ENCODE measurements at regions not wholly inside any gene's neighbourhood (a gene's known extent, or its start where the extent isn't known, plus 50 kb on each side); places are given as distances from the start of the nearest gene placed in this dataset.

- DNase-seq (ENCODE audit: low read depth): no peak
These were observed 206.8 kb upstream of the NR2F2 start for GRCh38 chr15:96123630-96124187.

GRCh38 chr15:96124436-96124835 lies 206.1 kb upstream of the NR2F2 start:
- DNase-seq (ENCODE audit: low read depth): no peak

- DNase-seq (ENCODE audit: low read depth): peak; percentile 27
These were observed 204.6 kb upstream of the NR2F2 start for GRCh38 chr15:96125721-96126415.

GRCh38 chr15:96126859-96127258 lies 203.6 kb upstream of the NR2F2 start:
- DNase-seq (ENCODE audit: low read depth): no peak

- DNase-seq (ENCODE audit: low read depth): no peak
These were observed 199.8 kb upstream of the NR2F2 start for GRCh38 chr15:96130734-96131133.

GRCh38 chr15:96132126-96132525 lies 198.4 kb upstream of the NR2F2 start:
- no peak for DNase-seq (ENCODE audit: low read depth)

GRCh38 chr15:96135166-96136093 lies 195.1 kb upstream of the NR2F2 start:
- DNase-seq (ENCODE audit: low read depth): peak; percentile 6

- DNase-seq (ENCODE audit: low read depth): no peak
These were observed 191.5 kb upstream of the NR2F2 start for GRCh38 chr15:96138985-96139384.

- DNase-seq (ENCODE audit: low read depth): no peak
These were observed 188.0 kb upstream of the NR2F2 start for GRCh38 chr15:96142498-96142897.

- no peak for DNase-seq (ENCODE audit: low read depth)
These were observed 185.8 kb upstream of the NR2F2 start for GRCh38 chr15:96144734-96145133.

- DNase-seq (ENCODE audit: low read depth): peak; percentile 4
These were observed 183.8 kb upstream of the NR2F2 start for GRCh38 chr15:96146726-96147125.

- no peak for DNase-seq (ENCODE audit: low read depth)
These were observed 183.2 kb upstream of the NR2F2 start for GRCh38 chr15:96147267-96147666.

- DNase-seq (ENCODE audit: low read depth): peak; percentile 12
These were observed 180.2 kb upstream of the NR2F2 start for GRCh38 chr15:96150254-96150653.

- peak; percentile 78 for DNase-seq (ENCODE audit: low read depth)
These were observed 178.8 kb upstream of the NR2F2 start for GRCh38 chr15:96151749-96152148.

- no peak for DNase-seq (ENCODE audit: low read depth)
These were observed 176.6 kb upstream of the NR2F2 start for GRCh38 chr15:96153929-96154328.

- no peak for DNase-seq (ENCODE audit: low read depth)
These were observed 171.6 kb upstream of the NR2F2 start for GRCh38 chr15:96158938-96159337.

- DNase-seq (ENCODE audit: low read depth): no peak
These were observed 170.2 kb upstream of the NR2F2 start for GRCh38 chr15:96160269-96160668.

- DNase-seq (ENCODE audit: low read depth): no peak
These were observed 169.7 kb upstream of the NR2F2 start for GRCh38 chr15:96160800-96161199.

- no peak for DNase-seq (ENCODE audit: low read depth)
These were observed 168.2 kb upstream of the NR2F2 start for GRCh38 chr15:96162322-96162721.

- DNase-seq (ENCODE audit: low read depth): no peak
These were observed 165.4 kb upstream of the NR2F2 start for GRCh38 chr15:96165081-96165480.

GRCh38 chr15:96165775-96166174 lies 164.7 kb upstream of the NR2F2 start:
- no peak for DNase-seq (ENCODE audit: low read depth)

Data from M059J (cell line).